ENCODE measurements at regions not wholly inside any gene's neighbourhood (a gene's known extent, or its start where the extent isn't known, plus 50 kb on each side); places are given as distances from the start of the nearest gene placed in this dataset.

DNA sequence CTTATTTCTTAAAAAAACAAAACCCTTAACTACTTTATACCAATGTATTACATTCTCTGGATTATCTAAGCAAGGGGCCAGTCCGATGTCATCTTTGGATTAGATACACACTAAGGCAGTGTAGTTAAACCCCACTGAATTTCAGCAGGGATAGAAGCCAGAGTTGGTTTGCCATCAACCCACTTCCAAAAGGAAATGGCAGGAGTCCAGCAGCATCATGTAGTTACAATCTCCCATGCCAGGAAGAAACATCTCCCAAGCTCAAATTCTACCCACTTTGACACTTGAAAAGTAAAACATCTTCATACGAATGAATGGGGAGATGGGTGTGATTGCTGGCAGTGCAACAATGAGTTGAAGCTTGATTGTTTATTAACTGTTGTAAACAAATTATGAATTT is 203.5 kb upstream of the PLXNC1 start:
- no peak for DNase-seq (ENCODE audit: low read depth in 4 of 4, low spot score in 1 of 4)

GRCh38 chr12:93946542-93947150 is 201.7 kb upstream of the PLXNC1 start:
- DNase-seq (ENCODE audit: low read depth in 4 of 4, low spot score in 1 of 4): no peak

DNA sequence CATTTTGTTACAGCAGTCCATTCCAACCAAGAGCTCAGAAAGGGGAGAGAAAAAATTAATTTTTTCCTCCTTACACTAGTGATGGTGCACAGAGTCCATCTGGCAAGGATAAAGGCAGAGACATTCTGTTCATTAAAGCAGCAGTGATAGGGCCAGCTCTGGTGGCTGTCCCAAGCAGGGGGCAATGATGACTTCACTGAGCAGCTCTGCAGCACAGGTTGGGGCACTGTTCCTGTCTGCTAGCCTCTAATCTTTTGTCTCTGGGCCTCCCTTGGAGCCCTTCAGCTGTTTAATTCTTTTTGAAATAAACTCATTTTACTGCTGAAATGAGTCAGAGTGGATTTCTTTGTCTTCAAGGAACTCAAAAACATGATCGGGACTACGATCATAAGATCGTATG is 200.9 kb upstream of the PLXNC1 start:
- no peak for DNase-seq (ENCODE audit: low read depth in 4 of 4, low spot score in 1 of 4)

GRCh38 chr12:93950311-93950710 is 198.1 kb upstream of the PLXNC1 start:
- DNase-seq (ENCODE audit: low read depth in 4 of 4, low spot score in 1 of 4): no peak

DNA sequence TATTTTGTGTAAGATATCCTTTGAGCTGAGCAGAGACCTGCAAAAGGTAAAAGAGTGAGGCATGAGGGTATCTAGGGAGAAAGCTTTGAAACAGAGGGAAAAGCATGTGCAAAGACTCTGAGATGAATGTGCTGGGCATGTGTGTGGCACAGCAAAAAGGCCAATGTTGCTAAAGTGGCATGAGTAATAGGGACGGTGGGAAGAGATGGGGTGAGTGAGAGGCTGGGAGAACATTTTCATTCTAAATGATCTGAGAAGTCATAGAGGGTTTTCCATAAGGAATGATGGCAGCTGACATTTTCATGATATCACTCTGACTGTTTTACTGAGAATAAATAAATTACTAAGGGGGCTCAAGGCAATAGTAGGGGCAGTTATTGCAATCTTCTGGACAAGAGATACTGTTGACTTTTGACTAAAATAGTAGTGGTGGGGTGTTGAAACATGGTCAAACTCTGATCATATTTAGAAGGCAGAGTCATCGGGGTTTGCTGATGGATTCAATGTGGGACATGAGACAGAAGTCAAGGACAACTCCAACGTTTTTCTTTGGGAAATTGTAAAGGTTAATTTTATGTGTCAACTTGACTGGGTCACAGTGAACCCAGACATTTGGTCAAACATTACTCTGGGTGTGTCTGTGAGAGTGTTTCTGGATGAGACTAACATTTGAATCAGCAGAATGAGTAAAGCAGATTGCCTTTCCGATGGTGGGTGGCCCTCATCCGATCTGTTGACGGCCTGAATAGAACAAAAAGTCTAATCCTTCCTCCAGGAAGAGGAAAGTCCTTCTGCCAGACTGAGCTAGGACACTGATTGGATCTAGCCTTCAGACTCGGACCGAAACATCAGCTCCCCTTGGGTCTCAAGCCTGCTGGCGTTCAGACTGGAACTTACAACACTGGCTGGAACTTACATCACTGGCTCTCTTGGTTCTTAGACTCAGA is 193.9 kb upstream of the PLXNC1 start:
- DNase-seq (ENCODE audit: low read depth in 4 of 4, low spot score in 1 of 4): no peak

GRCh38 chr12:93956551-93956950 is 191.8 kb upstream of the PLXNC1 start:
- no peak for DNase-seq (ENCODE audit: low read depth in 4 of 4, low spot score in 1 of 4)

DNA sequence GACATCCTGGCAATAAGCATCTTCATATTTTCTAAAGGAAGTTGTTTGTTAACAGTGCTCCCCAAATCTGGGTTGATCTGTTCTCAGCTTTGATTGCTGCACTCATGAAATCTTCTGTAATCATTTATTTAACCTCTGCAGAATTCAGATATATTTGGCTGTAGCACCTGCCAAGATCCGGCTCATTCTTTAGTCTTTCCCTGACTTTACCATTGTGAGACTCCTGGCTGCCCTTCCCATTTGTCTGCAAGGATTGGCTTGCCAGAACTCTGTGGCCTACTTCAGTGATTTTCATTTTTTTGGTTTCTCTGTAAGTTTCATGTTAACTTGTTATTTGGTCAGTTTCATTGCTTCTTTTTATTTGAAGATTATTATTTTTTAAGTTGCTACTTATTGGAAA is 191.2 kb upstream of the PLXNC1 start:
- no peak for DNase-seq (ENCODE audit: low read depth in 4 of 4, low spot score in 1 of 4)

DNA sequence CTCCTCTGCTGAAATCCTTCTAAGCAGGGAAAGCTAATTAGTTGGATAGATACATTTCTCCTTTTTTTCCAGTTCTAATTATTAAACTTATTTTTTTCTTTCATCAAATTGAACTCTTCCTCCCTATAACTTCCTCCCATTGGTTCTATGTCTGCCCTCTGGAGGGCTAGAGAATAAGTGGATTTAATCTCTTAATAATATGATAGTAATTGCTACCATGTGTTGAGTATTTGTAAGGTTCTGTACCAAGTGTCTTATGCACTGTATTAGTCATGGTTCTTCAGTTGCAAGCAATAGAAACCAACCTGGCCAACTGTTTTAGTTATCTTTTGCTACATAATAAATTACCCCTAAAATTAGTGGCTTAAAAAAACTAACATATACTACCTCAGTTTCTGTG is 190.5 kb upstream of the PLXNC1 start:
- DNase-seq (ENCODE audit: low read depth in 4 of 4, low spot score in 1 of 4): no peak

GRCh38 chr12:93959657-93960056 is 188.7 kb upstream of the PLXNC1 start:
- DNase-seq (ENCODE audit: low read depth in 4 of 4, low spot score in 1 of 4): no peak

DNA sequence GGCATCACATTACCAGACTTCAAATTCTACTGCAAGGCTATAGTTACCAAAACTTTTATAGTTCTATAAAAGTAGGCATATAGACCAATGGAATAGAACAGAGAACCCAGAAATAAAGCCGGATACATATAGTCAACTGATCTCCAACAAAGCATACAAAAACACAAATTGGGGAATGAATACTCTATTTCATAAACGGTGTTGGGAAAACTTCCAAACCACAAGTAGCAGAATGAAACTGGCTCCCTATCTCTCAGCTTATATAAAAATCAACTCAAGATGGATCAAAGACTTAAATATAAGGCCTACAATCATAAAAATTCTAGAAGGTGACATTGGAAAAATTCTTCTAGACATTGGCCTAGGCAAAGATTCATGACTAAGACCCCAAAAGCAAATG is 187.9 kb upstream of the PLXNC1 start:
- no peak for DNase-seq (ENCODE audit: low read depth in 4 of 4, low spot score in 1 of 4)

DNA sequence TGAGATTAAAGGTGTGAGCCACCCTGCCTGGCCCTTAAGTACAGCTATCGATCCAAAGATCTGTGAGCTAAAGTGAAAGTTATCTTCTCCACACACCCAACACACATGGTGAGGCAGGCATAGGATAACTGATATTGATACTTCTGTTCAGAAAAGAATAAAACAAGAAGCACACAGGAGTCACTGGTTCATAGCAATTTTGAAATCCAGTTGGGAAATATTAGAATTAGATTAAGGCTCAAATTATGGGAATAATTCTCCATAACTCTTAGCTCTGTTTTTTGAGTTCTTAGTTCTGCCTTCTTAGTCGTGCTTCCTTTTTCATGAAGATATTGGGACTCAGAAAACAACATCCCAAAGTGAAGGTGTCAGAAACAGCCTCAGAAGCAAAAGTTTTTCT is 186.0 kb upstream of the PLXNC1 start:
- no peak for DNase-seq (ENCODE audit: low read depth in 4 of 4, low spot score in 1 of 4)

DNA sequence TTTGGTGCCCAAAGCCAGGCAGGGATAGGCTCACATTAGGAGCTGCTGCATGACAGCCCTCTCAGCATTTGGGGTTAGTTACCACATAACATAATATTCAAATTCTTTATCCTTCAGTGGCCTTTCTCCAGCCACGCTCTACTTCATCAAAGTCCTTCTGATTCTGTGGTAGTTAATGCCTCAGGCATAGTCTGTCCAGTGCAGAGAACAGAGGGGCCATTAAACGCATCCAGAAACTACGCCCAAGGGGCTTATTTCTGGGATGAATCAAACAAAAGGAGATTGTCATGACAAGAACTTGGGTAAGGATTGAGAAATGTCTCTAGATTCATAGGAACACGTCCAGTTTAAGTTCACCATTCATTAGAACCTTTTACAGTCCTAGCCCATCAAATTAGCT is 183.4 kb upstream of the PLXNC1 start:
- DNase-seq (ENCODE audit: low read depth in 4 of 4, low spot score in 1 of 4): no peak

- DNase-seq (ENCODE audit: low read depth in 4 of 4, low spot score in 1 of 4): no peak
Observed at GRCh38 chr12:93966516-93967133, 181.8 kb upstream of the PLXNC1 start.

GRCh38 chr12:93967454-93967853 is 180.9 kb upstream of the PLXNC1 start:
- no peak for DNase-seq (ENCODE audit: low read depth in 4 of 4, low spot score in 1 of 4)

GRCh38 chr12:93968536-93969285 is 179.7 kb upstream of the PLXNC1 start:
- no peak for DNase-seq (ENCODE audit: low read depth in 4 of 4, low spot score in 1 of 4)

GRCh38 chr12:93970900-93971688 is 177.3 kb upstream of the PLXNC1 start:
- DNase-seq (ENCODE audit: low read depth in 4 of 4, low spot score in 1 of 4): no peak

- no peak for DNase-seq (ENCODE audit: low read depth in 4 of 4, low spot score in 1 of 4)
Observed at GRCh38 chr12:93972411-93973208, 175.8 kb upstream of the PLXNC1 start.

DNA sequence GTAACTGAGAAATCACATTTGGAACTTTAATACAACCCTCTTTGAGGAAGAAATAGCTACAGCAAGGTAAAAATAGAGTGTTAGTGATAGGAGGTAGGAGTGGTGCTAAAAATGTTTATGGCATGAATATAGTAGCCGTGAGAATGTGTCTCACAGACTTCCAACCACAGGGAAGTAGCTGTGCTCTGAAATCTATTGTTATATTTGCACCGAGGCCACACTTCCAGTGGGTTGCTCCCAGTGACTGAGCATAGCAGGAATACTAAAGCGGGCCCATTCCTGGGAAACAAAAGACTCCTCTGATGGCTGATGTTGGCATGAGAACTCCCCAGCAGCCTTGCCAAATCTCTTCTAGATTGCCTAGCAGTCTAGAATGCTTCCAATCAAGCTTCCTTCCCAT is 174.1 kb upstream of the PLXNC1 start:
- no peak for DNase-seq (ENCODE audit: low read depth in 4 of 4, low spot score in 1 of 4)

- no peak for DNase-seq (ENCODE audit: low read depth in 4 of 4, low spot score in 1 of 4)
Observed at GRCh38 chr12:93976024-93976423, 172.4 kb upstream of the PLXNC1 start.

GRCh38 chr12:93977081-93977480 is 171.3 kb upstream of the PLXNC1 start:
- no peak for DNase-seq (ENCODE audit: low read depth in 4 of 4, low spot score in 1 of 4)
